Esophagus (tissue), 2 donors: ENCODE measurements at regions not wholly inside any gene's neighbourhood (a gene's known extent, or its start where the extent isn't known, plus 50 kb on each side); places are given as distances from the start of the nearest gene placed in this dataset.

Experiments
- H3K27ac ChIP-seq, 2 donors: one replicate each; pipeline ENCODE4 v1.5.1; 2013; ENCODE audit warnings: low read depth in 2 of 2, mild to moderate bottlenecking in 2 of 2, inconsistent platforms in 1 of 2, low read length in 1 of 2, moderate library complexity in 1 of 2
- H3K27me3 ChIP-seq, 2 donors: one replicate each; pipeline ENCODE4 v1.6.1; 2013; ENCODE audit warnings: low read length in 2 of 2, control low read depth in 1 of 2, mild to moderate bottlenecking in 1 of 2; ENCODE audit not compliant: insufficient read depth in 2 of 2, control insufficient read depth in 1 of 2
- H3K36me3 ChIP-seq, 2 donors: one replicate each; pipeline ENCODE4 v1.6.1; 2013; ENCODE audit warnings: low read length in 1 of 2; ENCODE audit not compliant: control insufficient read depth in 2 of 2, insufficient read depth in 2 of 2
- H3K4me1 ChIP-seq, 2 donors: one replicate each; pipeline ENCODE4 v1.6.1; 2013; ENCODE audit warnings: low read length in 1 of 2; ENCODE audit not compliant: control insufficient read depth in 2 of 2, insufficient read depth in 2 of 2
- H3K4me3 ChIP-seq, 2 donors: one replicate each; pipeline ENCODE4 v1.5.1; 2013; ENCODE audit warnings: low read length in 2 of 2, mild to moderate bottlenecking in 2 of 2, low read depth in 1 of 2, moderate library complexity in 1 of 2
- H3K9me3 ChIP-seq, 2 donors: one replicate each; pipeline ENCODE4 v1.6.1; 2013; ENCODE audit warnings: mild to moderate bottlenecking in 2 of 2, low read depth in 1 of 2, low read length in 1 of 2, moderate library complexity in 1 of 2; ENCODE audit not compliant: control insufficient read depth in 2 of 2, insufficient read depth in 1 of 2
- WGBS, 2 donors: extraction: QIAGEN DNeasy Blood & Tissue Kit; methylation state at CpG; one replicate each; pipeline ENCODE4 v1.1.7; 2013; 5-methylcytosine and 5-hydroxymethylcytosine counted together
- donor health status: healthy with polysubstance abuse.
- donor health status: Bipolar disorder and iron deficiency.

GRCh38 chrX:131728295-131729145, 184.6 kb downstream of the OR13H1 start:
- H3K4me3 ChIP-seq = peak overlapping the region in 1 of 2 donors; percentile 63
- no peaks in the 10 kb centered on the region for H3K9me3 ChIP-seq
- 54 to 92% methylated on average over 19 of the region's 19 CpGs for WGBS, 2 donors
- peak overlapping the region in 1 of 2 donors; percentile 87 for H3K27ac ChIP-seq
- no peaks in the 10 kb centered on the region for H3K27me3 ChIP-seq
- no peaks in the 10 kb centered on the region for H3K4me1 ChIP-seq
- no peaks in the 10 kb centered on the region for H3K36me3 ChIP-seq

GRCh38 chrX:131729295-131729694, 185.4 kb downstream of the OR13H1 start:
- 62 to 95% methylated on average over 15 of the region's 15 CpGs for WGBS, 2 donors
- H3K9me3 ChIP-seq = no peaks in the 10 kb centered on the region
- peak overlapping the region in 1 of 2 donors; percentile 63 for H3K4me3 ChIP-seq
- no peaks in the 10 kb centered on the region for H3K27me3 ChIP-seq
- no peaks in the 10 kb centered on the region for H3K4me1 ChIP-seq
- H3K36me3 ChIP-seq = no peaks in the 10 kb centered on the region
- peak overlapping the region in 1 of 2 donors; percentile 87 for H3K27ac ChIP-seq

GRCh38 chrX:131734621-131735020, 190.7 kb downstream of the OR13H1 start:
- Histone ChIP-seq H3K27ac (no peak overlapping the region), H3K27me3 (no peaks in the 10 kb centered on the region), H3K36me3 (no peaks in the 10 kb centered on the region), H3K4me1 (no peaks in the 10 kb centered on the region), H3K4me3 (no peak overlapping the region), H3K9me3 (no peaks in the 10 kb centered on the region)
- 63 to 91% methylated on average over 9 of the region's 9 CpGs for WGBS, 2 donors

GRCh38 chrX:131735127-131735526, 191.3 kb downstream of the OR13H1 start:
- H3K27me3 ChIP-seq = no peaks in the 10 kb centered on the region
- H3K4me3 ChIP-seq = no peak overlapping the region
- H3K36me3 ChIP-seq = no peaks in the 10 kb centered on the region
- no peaks in the 10 kb centered on the region for H3K4me1 ChIP-seq
- WGBS, 2 donors = 64 to 88% methylated on average over 3 of the region's 3 CpGs
- H3K9me3 ChIP-seq = no peaks in the 10 kb centered on the region
- H3K27ac ChIP-seq = no peak overlapping the region

- WGBS, 2 donors = 60 to 80% methylated on average over 2 of the region's 2 CpGs
- no peaks in the 10 kb centered on the region for H3K36me3 ChIP-seq
- H3K27ac ChIP-seq = no peak overlapping the region
- H3K4me3 ChIP-seq = no peak overlapping the region
- no peaks in the 10 kb centered on the region for H3K9me3 ChIP-seq
- H3K4me1 ChIP-seq = no peaks in the 10 kb centered on the region
- no peaks in the 10 kb centered on the region for H3K27me3 ChIP-seq
These were observed 195.9 kb downstream of the OR13H1 start for GRCh38 chrX:131739823-131740222.

GRCh38 chrX:131741103-131741581, 197.3 kb downstream of the OR13H1 start:
- WGBS, 2 donors = 63 to 97% methylated on average over 12 of the region's 12 CpGs
- Histone ChIP-seq H3K9me3 (no peaks in the 10 kb centered on the region), H3K27me3 (no peaks in the 10 kb centered on the region), H3K36me3 (no peaks in the 10 kb centered on the region), H3K27ac (peak overlapping the region in 1 of 2 donors; percentile 79), H3K4me1 (no peaks in the 10 kb centered on the region), H3K4me3 (peak overlapping the region in 1 of 2 donors; percentile 50)

GRCh38 chrX:131745942-131746489, 202.1 kb downstream of the OR13H1 start:
- H3K4me3 ChIP-seq = peak overlapping the region in 1 of 2 donors; percentile 63

GRCh38 chrX:131746491-131746968, 202.7 kb downstream of the OR13H1 start:
- WGBS, 2 donors = 51 to 89% methylated on average over 14 of the region's 14 CpGs
- Histone ChIP-seq H3K27ac (peak overlapping the region in 1 of 2 donors; percentile 84), H3K4me1 (no peaks in the 10 kb centered on the region), H3K36me3 (no peaks in the 10 kb centered on the region), H3K27me3 (no peaks in the 10 kb centered on the region), H3K4me3 (peak overlapping the region in 1 of 2 donors; percentile 63), H3K9me3 (no peaks in the 10 kb centered on the region)

More at GRCh38 chrX:131745942-131746489, 202.1 kb downstream of the OR13H1 start:
- WGBS, 2 donors = 43 to 89% methylated on average over 5 of the region's 5 CpGs
- H3K27ac ChIP-seq = no peak overlapping the region
- H3K27me3 ChIP-seq = no peaks in the 10 kb centered on the region
- no peaks in the 10 kb centered on the region for H3K36me3 ChIP-seq
- no peaks in the 10 kb centered on the region for H3K4me1 ChIP-seq
- no peaks in the 10 kb centered on the region for H3K9me3 ChIP-seq

- H3K27ac ChIP-seq = peak overlapping the region in 1 of 2 donors; percentile 84
- H3K4me3 ChIP-seq = peak overlapping the region in 1 of 2 donors; percentile 63
- no peaks in the 10 kb centered on the region for H3K4me1 ChIP-seq
- 51 to 92% methylated on average over 9 of the region's 9 CpGs for WGBS, 2 donors
- no peaks in the 10 kb centered on the region for H3K9me3 ChIP-seq
- H3K27me3 ChIP-seq = no peaks in the 10 kb centered on the region
- no peaks in the 10 kb centered on the region for H3K36me3 ChIP-seq
These were observed 203.3 kb downstream of the OR13H1 start for GRCh38 chrX:131747173-131747572.
